22Rv1 (cell line): ENCODE measurements at regions not wholly inside any gene's neighbourhood (a gene's known extent, or its start where the extent isn't known, plus 50 kb on each side); places are given as distances from the start of the nearest gene placed in this dataset.

ENCODE experiments used
- CTCF ChIP-seq: fragments of 450-650 bp; IDR thresholded peaks from 2 replicates; pipeline ENCODE4 v1.5.1; 2017; ENCODE audit warnings: mild to moderate bottlenecking
- ZFX ChIP-seq: fragments of 450-650 bp; IDR thresholded peaks from 2 replicates; pipeline ENCODE4 v1.6.1; 2017; ENCODE audit warnings: antibody characterized with exemption, borderline replicate concordance

GRCh38 chr2:41141146-41141791 lies 689.4 kb upstream of the SLC8A1 start:
- TF ChIP-seq CTCF, result no peak
- no peak for TF ChIP-seq ZFX
